ENCODE measurements at regions not wholly inside any gene's neighbourhood (a gene's known extent, or its start where the extent isn't known, plus 50 kb on each side); places are given as distances from the start of the nearest gene placed in this dataset.

DNA sequence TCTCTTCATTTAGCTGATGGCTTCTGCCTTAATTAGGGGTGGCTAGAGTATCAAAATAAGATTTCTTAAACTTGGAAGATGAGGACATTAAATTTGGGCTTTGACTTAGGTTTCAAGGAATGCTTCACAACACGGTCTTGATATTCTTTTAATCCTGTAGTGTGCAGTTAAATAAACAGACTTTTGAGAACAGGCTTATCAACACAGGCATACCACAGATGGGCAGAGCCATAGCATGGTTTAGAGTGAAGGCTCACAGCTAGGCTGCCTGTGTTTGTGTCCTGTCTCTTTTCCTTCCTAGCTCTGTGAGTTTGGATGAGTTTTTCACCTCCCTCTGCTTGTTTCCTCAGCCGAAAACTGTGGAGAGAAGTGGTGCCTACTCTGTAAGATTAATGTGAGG is 102.3 kb upstream of the IPO9 start:
- TF ChIP-seq, protein P1, sequence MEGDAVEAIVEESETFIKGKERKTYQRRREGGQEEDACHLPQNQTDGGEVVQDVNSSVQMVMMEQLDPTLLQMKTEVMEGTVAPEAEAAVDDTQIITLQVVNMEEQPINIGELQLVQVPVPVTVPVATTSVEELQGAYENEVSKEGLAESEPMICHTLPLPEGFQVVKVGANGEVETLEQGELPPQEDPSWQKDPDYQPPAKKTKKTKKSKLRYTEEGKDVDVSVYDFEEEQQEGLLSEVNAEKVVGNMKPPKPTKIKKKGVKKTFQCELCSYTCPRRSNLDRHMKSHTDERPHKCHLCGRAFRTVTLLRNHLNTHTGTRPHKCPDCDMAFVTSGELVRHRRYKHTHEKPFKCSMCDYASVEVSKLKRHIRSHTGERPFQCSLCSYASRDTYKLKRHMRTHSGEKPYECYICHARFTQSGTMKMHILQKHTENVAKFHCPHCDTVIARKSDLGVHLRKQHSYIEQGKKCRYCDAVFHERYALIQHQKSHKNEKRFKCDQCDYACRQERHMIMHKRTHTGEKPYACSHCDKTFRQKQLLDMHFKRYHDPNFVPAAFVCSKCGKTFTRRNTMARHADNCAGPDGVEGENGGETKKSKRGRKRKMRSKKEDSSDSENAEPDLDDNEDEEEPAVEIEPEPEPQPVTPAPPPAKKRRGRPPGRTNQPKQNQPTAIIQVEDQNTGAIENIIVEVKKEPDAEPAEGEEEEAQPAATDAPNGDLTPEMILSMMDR (IDR thresholded peaks at IDR 0.05), result no peak
- no peak for TF ChIP-seq POLR2A (IDR thresholded peaks at IDR 0.05)
